ENCODE measurements at regions not wholly inside any gene's neighbourhood (a gene's known extent, or its start where the extent isn't known, plus 50 kb on each side); places are given as distances from the start of the nearest gene placed in this dataset.
"Not testable (repeated sequence)": the region's sequence is repeated elsewhere in the genome, so short reads cannot be mapped to it uniquely, and the experiment has no call there.

- no peak for DNase-seq
Measured at GRCh38 chr6:1230281-1230680, 81.6 kb upstream of the FOXQ1 start.

GRCh38 chr6:1229808-1230207 lies 82.1 kb upstream of the FOXQ1 start:
- no peak for DNase-seq

GRCh38 chr6:1229301-1229700 lies 82.6 kb upstream of the FOXQ1 start:
- no peak for DNase-seq

GRCh38 chr6:1228754-1229191 lies 83.1 kb upstream of the FOXQ1 start:
- no peak for DNase-seq

- DNase-seq = peak; percentile 3
Measured at GRCh38 chr6:1227935-1228753, 83.8 kb upstream of the FOXQ1 start.

GRCh38 chr6:1227600-1227934 lies 84.3 kb upstream of the FOXQ1 start:
- DNase-seq = no peak

GRCh38 chr6:1226277-1227099 lies 85.4 kb upstream of the FOXQ1 start:
- no peak for DNase-seq

GRCh38 chr6:1224514-1224913 lies 87.4 kb upstream of the FOXQ1 start:
- DNase-seq = no peak

- no peak for DNase-seq
Measured at GRCh38 chr6:1222728-1223595, 88.9 kb upstream of the FOXQ1 start.

- DNase-seq = no peak
Measured at GRCh38 chr6:1217396-1217795, 94.5 kb upstream of the FOXQ1 start.

- no peak for DNase-seq
Measured at GRCh38 chr6:1216488-1216974, 95.4 kb upstream of the FOXQ1 start.

GRCh38 chr6:1215884-1216487 lies 95.9 kb upstream of the FOXQ1 start:
- no peak for DNase-seq

GRCh38 chr6:1215023-1215422 lies 96.9 kb upstream of the FOXQ1 start:
- no peak for DNase-seq

- DNase-seq = no peak
Measured at GRCh38 chr6:1212919-1213318, 99.0 kb upstream of the FOXQ1 start.

GRCh38 chr6:1212138-1212537 lies 99.8 kb upstream of the FOXQ1 start:
- DNase-seq = not testable (repeated sequence)

GRCh38 chr6:1210631-1211030 lies 101.3 kb upstream of the FOXQ1 start:
- DNase-seq = not testable (repeated sequence)

GRCh38 chr6:1208876-1209275 lies 103.0 kb upstream of the FOXQ1 start:
- no peak for DNase-seq

- no peak for DNase-seq
Measured at GRCh38 chr6:1203546-1203945, 108.4 kb upstream of the FOXQ1 start.

- DNase-seq = no peak
Measured at GRCh38 chr6:1202201-1202600, 109.7 kb upstream of the FOXQ1 start.

- DNase-seq = no peak
Measured at GRCh38 chr6:1201547-1202200, 110.2 kb upstream of the FOXQ1 start.

- DNase-seq = no peak
Measured at GRCh38 chr6:1200409-1201101, 111.3 kb upstream of the FOXQ1 start.

- no peak for DNase-seq
Measured at GRCh38 chr6:1200081-1200408, 111.9 kb upstream of the FOXQ1 start.
